GM19239 (cell line): ENCODE measurements at regions not wholly inside any gene's neighbourhood (a gene's known extent, or its start where the extent isn't known, plus 50 kb on each side); places are given as distances from the start of the nearest gene placed in this dataset.

Experiments used
- DNase-seq: peaks from one replicate; pipeline ENCODE4 v3.0.0; 2011; ENCODE audit warnings: low spot score; ENCODE audit not compliant: insufficient read length
- FAIRE-seq: peaks from 2 replicates; lab custom pipeline; 2011; peaks lifted over from hg19 to GRCh38; lab: Jason Lieb, UNC

GRCh38 chr2:21467910-21468309, 344.1 kb downstream of the TDRD15 start:
- FAIRE-seq (no peak), DNase-seq (no peak)

GRCh38 chr2:21468624-21469023, 344.9 kb downstream of the TDRD15 start:
- FAIRE-seq (no peak), DNase-seq (no peak)

- FAIRE-seq, result no peak
- no peak for DNase-seq
Observed at GRCh38 chr2:21469158-21469557, 345.4 kb downstream of the TDRD15 start.

GRCh38 chr2:21469564-21469963, 345.8 kb downstream of the TDRD15 start:
- no peak for DNase-seq
- no peak for FAIRE-seq

GRCh38 chr2:21480162-21480561, 356.4 kb downstream of the TDRD15 start:
- DNase-seq, result no peak
- no peak for FAIRE-seq

GRCh38 chr2:21484643-21485042, 360.9 kb downstream of the TDRD15 start:
- DNase-seq (no peak), FAIRE-seq (no peak)

GRCh38 chr2:21486445-21486844, 362.7 kb downstream of the TDRD15 start:
- DNase-seq (no peak), FAIRE-seq (no peak)

GRCh38 chr2:21489080-21489479, 365.3 kb downstream of the TDRD15 start:
- no peak for DNase-seq
- FAIRE-seq, result no peak

- DNase-seq (no peak), FAIRE-seq (no peak)
Observed at GRCh38 chr2:21498016-21498415, 374.2 kb downstream of the TDRD15 start.

- FAIRE-seq (no peak), DNase-seq (no peak)
Observed at GRCh38 chr2:21500401-21500945, 376.7 kb downstream of the TDRD15 start.

- DNase-seq (no peak), FAIRE-seq (no peak)
Observed at GRCh38 chr2:21501376-21502027, 377.7 kb downstream of the TDRD15 start.

- DNase-seq (no peak), FAIRE-seq (no peak)
Observed at GRCh38 chr2:21515903-21516302, 392.1 kb downstream of the TDRD15 start.

- no peak for FAIRE-seq
- DNase-seq, result no peak
Observed at GRCh38 chr2:21519412-21519811, 395.6 kb downstream of the TDRD15 start.

- DNase-seq (no peak), FAIRE-seq (no peak)
Observed at GRCh38 chr2:21519821-21520220, 396.1 kb downstream of the TDRD15 start.

GRCh38 chr2:21535826-21536225, 412.1 kb downstream of the TDRD15 start:
- DNase-seq, result no peak
- no peak for FAIRE-seq

- FAIRE-seq, result no peak
- DNase-seq, result no peak
Observed at GRCh38 chr2:21539685-21540084, 415.9 kb downstream of the TDRD15 start.

GRCh38 chr2:21543630-21544029, 419.9 kb downstream of the TDRD15 start:
- FAIRE-seq, result no peak

GRCh38 chr2:21544392-21544791, 420.6 kb downstream of the TDRD15 start:
- FAIRE-seq (no peak), DNase-seq (no peak)

More at GRCh38 chr2:21543630-21544029, 419.9 kb downstream of the TDRD15 start:
- DNase-seq, result no peak

- no peak for DNase-seq
- no peak for FAIRE-seq
Observed at GRCh38 chr2:21552981-21553380, 429.2 kb downstream of the TDRD15 start.

- DNase-seq (no peak), FAIRE-seq (no peak)
Observed at GRCh38 chr2:21559351-21559750, 435.6 kb downstream of the TDRD15 start.

GRCh38 chr2:21561965-21562364, 438.2 kb downstream of the TDRD15 start:
- no peak for FAIRE-seq
- DNase-seq, result no peak

GRCh38 chr2:21567395-21567794, 443.6 kb downstream of the TDRD15 start:
- DNase-seq (no peak), FAIRE-seq (no peak)
